K562 (cell line): ENCODE measurements at regions not wholly inside any gene's neighbourhood (a gene's known extent, or its start where the extent isn't known, plus 50 kb on each side); places are given as distances from the start of the nearest gene placed in this dataset.

Experiments used
- MED1 ChIP-seq: sonication (generic); formaldehyde crosslinking; IDR thresholded peaks from 2 replicates; pipeline ENCODE4 v1.8.1; 2023; ENCODE audit warnings: missing genetic modification reagents, borderline replicate concordance
- TF ChIP-seq, protein P1 (sequence below), 2 experiments: fragments of 450-650 bp; IDR thresholded peaks; 2 replicates each; pipeline ENCODE4 v1.6.1; 2016; ENCODE audit warnings: mild to moderate bottlenecking in 2 of 2, borderline replicate concordance in 1 of 2, low read depth in 1 of 2, moderate library complexity in 1 of 2

DNA sequence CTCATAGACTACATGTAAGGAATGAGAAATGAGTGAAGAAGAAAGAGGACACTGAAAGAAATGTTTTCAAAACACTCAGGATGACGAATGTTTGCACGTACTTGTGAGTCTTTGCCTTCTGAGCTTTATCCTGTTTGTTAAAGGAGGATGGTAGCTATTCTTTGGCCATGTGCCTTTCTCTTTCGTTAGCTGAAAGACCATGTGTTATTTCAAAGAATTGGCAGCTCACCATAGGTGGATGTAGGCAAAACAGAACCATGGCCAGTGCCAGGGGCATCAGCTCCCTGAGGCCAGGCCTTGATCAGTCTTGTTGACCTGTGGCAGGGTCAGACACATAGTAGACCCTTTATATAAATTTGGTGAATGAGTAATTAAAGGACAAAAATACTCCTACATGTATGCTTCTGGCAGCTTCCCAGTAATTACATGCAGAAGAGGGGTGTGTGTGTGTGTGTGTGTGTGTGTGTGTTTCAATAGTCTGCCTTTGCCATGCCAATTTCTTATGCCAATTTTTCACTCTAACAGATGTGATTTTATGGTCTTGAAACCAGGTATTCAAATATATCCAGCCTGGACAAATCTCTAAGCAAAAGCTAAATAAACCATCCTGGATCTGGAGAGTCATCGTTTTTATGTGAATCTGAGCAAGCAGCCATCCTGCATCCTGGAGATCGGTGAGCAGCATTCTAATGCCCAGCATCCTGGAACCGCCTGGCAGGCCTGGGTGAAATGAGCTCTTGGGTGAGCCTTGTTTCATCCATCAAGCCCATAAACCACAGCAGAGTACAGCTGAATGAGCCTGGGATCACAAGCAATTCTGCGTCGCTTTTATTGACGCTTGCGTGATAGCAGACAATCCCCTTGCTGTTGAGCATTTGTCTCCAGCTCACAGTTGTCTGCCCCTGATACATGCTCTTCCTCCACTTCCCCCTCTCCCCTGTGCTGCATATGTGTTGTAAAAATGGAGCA is 475.4 kb downstream of the MED10 start (continued):
- TF ChIP-seq, protein P1, sequence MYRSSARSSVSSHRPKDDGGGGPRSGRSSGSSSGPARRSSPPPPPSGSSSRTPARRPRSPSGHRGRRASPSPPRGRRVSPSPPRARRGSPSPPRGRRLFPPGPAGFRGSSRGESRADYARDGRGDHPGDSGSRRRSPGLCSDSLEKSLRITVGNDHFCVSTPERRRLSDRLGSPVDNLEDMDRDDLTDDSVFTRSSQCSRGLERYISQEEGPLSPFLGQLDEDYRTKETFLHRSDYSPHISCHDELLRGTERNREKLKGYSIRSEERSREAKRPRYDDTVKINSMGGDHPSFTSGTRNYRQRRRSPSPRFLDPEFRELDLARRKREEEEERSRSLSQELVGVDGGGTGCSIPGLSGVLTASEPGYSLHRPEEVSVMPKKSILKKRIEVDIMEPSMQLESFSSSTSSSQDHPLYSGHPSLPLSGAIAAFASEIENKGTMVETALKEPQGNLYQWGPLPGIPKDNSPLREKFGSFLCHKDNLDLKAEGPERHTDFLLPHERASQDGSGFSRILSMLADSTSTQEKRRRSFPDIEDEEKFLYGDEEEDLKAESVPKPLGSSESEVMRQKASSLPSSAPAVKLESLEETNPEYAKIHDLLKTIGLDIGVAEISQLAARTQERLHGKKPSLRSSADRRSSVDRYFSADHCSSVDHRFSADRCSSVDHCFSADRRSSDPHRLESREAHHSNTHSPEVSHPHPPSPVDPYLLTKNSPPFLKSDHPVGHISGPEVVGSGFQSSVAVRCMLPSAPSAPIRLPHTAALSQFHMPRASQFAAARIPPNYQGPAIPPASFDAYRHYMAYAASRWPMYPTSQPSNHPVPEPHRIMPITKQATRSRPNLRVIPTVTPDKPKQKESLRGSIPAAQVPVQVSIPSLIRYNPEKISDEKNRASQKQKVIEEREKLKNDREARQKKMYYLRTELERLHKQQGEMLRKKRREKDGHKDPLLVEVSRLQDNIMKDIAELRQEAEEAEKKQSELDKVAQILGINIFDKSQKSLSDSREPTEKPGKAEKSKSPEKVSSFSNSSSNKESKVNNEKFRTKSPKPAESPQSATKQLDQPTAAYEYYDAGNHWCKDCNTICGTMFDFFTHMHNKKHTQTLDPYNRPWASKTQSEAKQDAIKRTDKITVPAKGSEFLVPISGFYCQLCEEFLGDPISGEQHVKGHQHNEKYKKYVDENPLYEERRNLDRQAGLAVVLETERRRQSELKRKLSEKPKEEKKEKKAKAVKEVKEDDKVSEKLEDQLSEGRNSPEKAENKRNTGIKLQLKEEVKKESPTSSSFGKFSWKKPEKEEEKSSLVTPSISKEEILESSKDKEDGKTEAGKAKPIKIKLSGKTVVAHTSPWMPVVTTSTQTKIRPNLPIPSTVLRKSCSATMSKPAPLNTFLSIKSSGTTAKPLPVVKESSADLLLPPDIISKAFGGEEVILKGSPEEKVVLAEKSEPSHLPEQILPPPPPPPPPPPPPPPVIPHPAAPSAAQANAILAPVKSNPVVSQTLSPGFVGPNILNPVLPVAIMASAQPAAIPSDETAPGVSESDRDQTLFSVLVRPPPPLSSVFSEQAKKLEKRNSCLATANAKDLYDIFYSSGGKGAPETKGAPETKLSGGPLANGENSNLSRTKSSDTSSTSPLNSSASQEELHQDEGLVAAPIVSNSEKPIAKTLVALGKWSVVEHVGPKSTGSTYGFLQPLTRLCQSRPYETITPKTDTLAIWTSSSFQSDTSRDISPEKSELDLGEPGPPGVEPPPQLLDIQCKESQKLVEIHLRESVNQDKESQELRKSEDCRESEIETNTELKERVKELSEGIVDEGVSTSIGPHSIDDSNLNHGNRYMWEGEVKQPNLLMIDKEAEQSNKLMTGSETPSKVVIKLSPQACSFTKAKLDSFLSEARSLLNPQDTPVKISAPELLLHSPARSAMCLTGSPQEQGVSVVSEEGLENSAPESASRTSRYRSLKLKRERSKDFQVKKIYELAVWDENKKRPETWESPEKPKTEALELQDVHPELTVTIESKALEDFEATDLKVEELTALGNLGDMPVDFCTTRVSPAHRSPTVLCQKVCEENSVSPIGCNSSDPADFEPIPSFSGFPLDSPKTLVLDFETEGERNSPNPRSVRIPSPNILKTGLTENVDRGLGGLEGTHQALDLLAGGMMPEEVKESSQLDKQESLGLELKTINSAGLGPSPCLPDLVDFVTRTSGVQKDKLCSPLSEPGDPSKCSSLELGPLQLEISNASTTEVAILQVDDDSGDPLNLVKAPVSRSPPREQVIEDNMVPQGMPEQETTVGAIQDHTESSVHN (IDR thresholded peaks at IDR 0.05; ENCODE audit: borderline replicate concordance in 1 of 2, low read depth in 1 of 2) = no peak
- no peak for TF ChIP-seq MED1 (CRISPR knock-in tag)
- TF ChIP-seq, all 486 proteins: peak for 0
